ENCODE measurements at regions not wholly inside any gene's neighbourhood (a gene's known extent, or its start where the extent isn't known, plus 50 kb on each side); places are given as distances from the start of the nearest gene placed in this dataset.

- TF ChIP-seq CTCF (IDR thresholded peaks at IDR 0.05): no peak
Observed at GRCh38 chr5:164364237-164365208, 859.1 kb downstream of the MAT2B start.

- no peak for TF ChIP-seq CTCF (IDR thresholded peaks at IDR 0.05)
Observed at GRCh38 chr5:164370841-164371240, 865.4 kb downstream of the MAT2B start.

- no peak for TF ChIP-seq CTCF (IDR thresholded peaks at IDR 0.05)
Observed at GRCh38 chr5:164372892-164373291, 867.5 kb downstream of the MAT2B start.

GRCh38 chr5:164373876-164374275 is 868.5 kb downstream of the MAT2B start:
- TF ChIP-seq CTCF (IDR thresholded peaks at IDR 0.05): no peak

GRCh38 chr5:164375051-164375450 is 869.6 kb downstream of the MAT2B start:
- no peak for TF ChIP-seq CTCF (IDR thresholded peaks at IDR 0.05)

- no peak for TF ChIP-seq CTCF (IDR thresholded peaks at IDR 0.05)
Observed at GRCh38 chr5:164376843-164377242, 871.4 kb downstream of the MAT2B start.

GRCh38 chr5:164377746-164378145 is 872.3 kb downstream of the MAT2B start:
- no peak for TF ChIP-seq CTCF (IDR thresholded peaks at IDR 0.05)

All from LNCAP (cell line).